Fibroblast of lung (primary cell): ENCODE measurements at regions not wholly inside any gene's neighbourhood (a gene's known extent, or its start where the extent isn't known, plus 50 kb on each side); places are given as distances from the start of the nearest gene placed in this dataset.

Source experiments
- DNase-seq, 2 donors: peaks; one replicate each; pipeline versions ENCODE4 v3.0.0 to v3.0.0-alpha.2; 2010; ENCODE audit warnings: low read depth in 2 of 2
- H2AFZ ChIP-seq: 2 replicates; pipeline ENCODE4 v1.5.1; 2012; ENCODE audit warnings: low read length, control low read depth, inconsistent platforms
- H3K27ac ChIP-seq: 2 replicates; pipeline ENCODE4 v1.5.1; 2011; ENCODE audit warnings: low read length, control low read depth; ENCODE audit not compliant: insufficient read depth
- H3K27me3 ChIP-seq: 2 replicates; pipeline ENCODE4 v1.5.1; 2011; ENCODE audit warnings: mild to moderate bottlenecking, low read length; ENCODE audit not compliant: control insufficient read depth, insufficient read depth
- H3K36me3 ChIP-seq: 2 replicates; pipeline ENCODE4 v1.5.1; 2011; ENCODE audit warnings: low read length; ENCODE audit not compliant: control insufficient read depth, insufficient read depth
- H3K4me1 ChIP-seq: 2 replicates; pipeline ENCODE4 v1.5.1; 2011; ENCODE audit warnings: low read length; ENCODE audit not compliant: control insufficient read depth, insufficient read depth; ENCODE audit errors: extremely low read depth
- H3K4me2 ChIP-seq: 2 replicates; pipeline ENCODE4 v1.5.1; 2011; ENCODE audit warnings: low read length, control low read depth; ENCODE audit not compliant: insufficient read depth; ENCODE audit errors: extremely low read depth
- H3K4me3 ChIP-seq, 4 experiments: fragments of 200-600 bp in 1 of 4; sonication (generic) in 1 of 4; replicated peaks in 1 of 4; 2 replicates each; pipeline ENCODE4 v1.5.1; 2011 to 2016; ENCODE audit warnings: low read length in 4 of 4, low read depth in 3 of 4, mild to moderate bottlenecking in 3 of 4, control low read depth in 2 of 4, inconsistent platforms in 1 of 4, mixed read lengths in 1 of 4; ENCODE audit not compliant: insufficient read depth in 1 of 4; ENCODE audit errors: control extremely low read depth in 1 of 4
- H3K79me2 ChIP-seq: 2 replicates; pipeline ENCODE4 v1.5.1; 2012; ENCODE audit warnings: mild to moderate bottlenecking, low read length, inconsistent platforms; ENCODE audit not compliant: control insufficient read depth, insufficient read depth
- H3K9ac ChIP-seq: 2 replicates; pipeline ENCODE4 v1.5.1; 2011; ENCODE audit warnings: mild to moderate bottlenecking, low read length, control low read depth; ENCODE audit not compliant: insufficient read depth
- H3K9me3 ChIP-seq: 2 replicates; pipeline ENCODE4 v1.5.1; 2012; ENCODE audit warnings: low read depth, low read length; ENCODE audit not compliant: control insufficient read depth, insufficient read depth
- H4K20me1 ChIP-seq: 2 replicates; pipeline ENCODE4 v1.5.1; 2011; ENCODE audit warnings: low read length; ENCODE audit not compliant: control insufficient read depth, insufficient read depth; ENCODE audit errors: extremely low read depth
- EZH2 ChIP-seq: IDR thresholded peaks from 2 replicates; pipeline ENCODE4 v1.5.1; 2012; ENCODE audit warnings: low read length, control low read depth, mild to moderate bottlenecking; ENCODE audit errors: missing control alignments
- TF ChIP-seq, protein P1 (sequence below), 2 donors: IDR thresholded peaks in 1 of 2; conservative IDR thresholded peaks in 1 of 2; 1 replicate in 1 of 2; 2 replicates in 1 of 2; pipeline ENCODE4 v1.5.1; 2011 to 2012; ENCODE audit warnings: low read length in 2 of 2, control low read depth in 1 of 2, inconsistent platforms in 1 of 2, low read depth in 1 of 2, mild to moderate bottlenecking in 1 of 2

DNA sequence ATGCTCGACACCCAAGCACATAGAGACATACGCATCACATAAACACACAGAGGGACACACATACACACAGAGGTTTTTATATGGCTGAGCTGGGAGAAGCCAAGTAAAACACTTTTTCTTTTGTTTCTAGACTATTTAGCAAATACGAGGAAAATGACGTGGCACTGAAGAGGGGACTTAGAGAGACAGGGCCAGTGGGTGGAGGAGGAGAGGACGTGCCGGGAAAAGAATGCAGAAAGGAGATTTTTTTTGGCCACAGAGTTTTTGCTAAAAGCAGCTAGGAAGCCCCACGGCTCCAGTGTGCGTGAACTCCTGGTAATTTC, 168.5 kb upstream of the KLF7 start:
- Histone ChIP-seq H3K27ac (peak overlapping the region; percentile 94), H3K4me1 (peaks cover 17% of the 10 kb centered on the region), H3K79me2 (no peaks in the 10 kb centered on the region), H3K9me3 (no peaks in the 10 kb centered on the region), H2AFZ (peak overlapping the region; percentile 47), H3K9ac (peak overlapping the region; percentile 60), H3K27me3 (no peaks in the 10 kb centered on the region), H3K4me2 (peak overlapping the region; percentile 92), H3K36me3 (no peaks in the 10 kb centered on the region), H3K4me3 (peak overlapping the region; percentile 26 to 40 (median 30)), H4K20me1 (no peaks in the 10 kb centered on the region)
- no peak for TF ChIP-seq EZH2
- TF ChIP-seq, protein P1, sequence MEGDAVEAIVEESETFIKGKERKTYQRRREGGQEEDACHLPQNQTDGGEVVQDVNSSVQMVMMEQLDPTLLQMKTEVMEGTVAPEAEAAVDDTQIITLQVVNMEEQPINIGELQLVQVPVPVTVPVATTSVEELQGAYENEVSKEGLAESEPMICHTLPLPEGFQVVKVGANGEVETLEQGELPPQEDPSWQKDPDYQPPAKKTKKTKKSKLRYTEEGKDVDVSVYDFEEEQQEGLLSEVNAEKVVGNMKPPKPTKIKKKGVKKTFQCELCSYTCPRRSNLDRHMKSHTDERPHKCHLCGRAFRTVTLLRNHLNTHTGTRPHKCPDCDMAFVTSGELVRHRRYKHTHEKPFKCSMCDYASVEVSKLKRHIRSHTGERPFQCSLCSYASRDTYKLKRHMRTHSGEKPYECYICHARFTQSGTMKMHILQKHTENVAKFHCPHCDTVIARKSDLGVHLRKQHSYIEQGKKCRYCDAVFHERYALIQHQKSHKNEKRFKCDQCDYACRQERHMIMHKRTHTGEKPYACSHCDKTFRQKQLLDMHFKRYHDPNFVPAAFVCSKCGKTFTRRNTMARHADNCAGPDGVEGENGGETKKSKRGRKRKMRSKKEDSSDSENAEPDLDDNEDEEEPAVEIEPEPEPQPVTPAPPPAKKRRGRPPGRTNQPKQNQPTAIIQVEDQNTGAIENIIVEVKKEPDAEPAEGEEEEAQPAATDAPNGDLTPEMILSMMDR (conservative IDR thresholded peaks at IDR 0.05 in 1 of 2, IDR thresholded peaks at IDR 0.05 in 1 of 2; ENCODE audit: low read depth in 1 of 2, low read length in 2 of 2): no peak
- peak in 1 of 2 donors; percentile 65 for DNase-seq

DNA sequence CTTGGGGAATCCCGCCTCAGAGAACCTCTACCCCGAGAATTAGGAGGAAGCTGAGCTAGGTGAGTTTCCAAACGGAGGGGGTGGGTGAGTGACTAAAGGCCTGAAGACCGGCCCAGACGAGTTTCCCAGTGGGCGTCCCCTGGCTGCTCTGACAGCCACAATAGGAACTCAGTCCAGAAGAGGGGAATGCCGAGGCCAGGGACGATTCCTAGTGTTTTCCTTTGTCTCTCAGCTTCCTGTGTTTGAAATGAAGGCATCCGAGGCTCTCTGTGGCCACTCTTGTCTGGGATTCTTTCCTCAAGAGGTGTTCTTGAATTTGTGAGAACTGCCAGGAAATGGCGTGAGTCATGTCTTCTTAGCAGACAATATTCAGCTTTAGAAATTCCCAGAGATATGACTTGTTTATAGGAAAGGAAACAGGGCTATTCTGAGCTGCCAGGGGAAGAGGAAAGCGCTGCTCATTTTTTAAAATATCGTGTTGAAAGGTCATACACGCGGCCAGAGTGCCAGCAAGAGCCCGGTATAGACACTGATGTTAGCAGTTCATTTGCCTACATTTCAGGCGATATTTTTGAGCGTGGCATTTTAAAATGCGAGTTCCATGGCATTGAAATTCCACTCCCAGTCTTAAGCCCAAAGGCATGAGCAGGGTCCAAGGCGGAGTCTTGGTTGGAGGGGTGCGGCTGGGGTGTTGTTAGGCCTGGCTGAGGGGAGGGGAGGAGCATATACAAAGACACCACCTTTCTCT, 169.1 kb upstream of the KLF7 start:
- H3K27me3 ChIP-seq: no peaks in the 10 kb centered on the region
- H3K27ac ChIP-seq: peak overlapping the region; percentile 94
- H2AFZ ChIP-seq: peak overlapping the region; percentile 47
- H3K9ac ChIP-seq: peak overlapping the region; percentile 60
- peak; percentile 96 to 100 for DNase-seq
- H3K79me2 ChIP-seq: no peaks in the 10 kb centered on the region
- peak overlapping the region; percentile 26 to 40 (median 30) for H3K4me3 ChIP-seq
- no peak for TF ChIP-seq EZH2
- TF ChIP-seq, protein P1 (conservative IDR thresholded peaks at IDR 0.05 in 1 of 2, IDR thresholded peaks at IDR 0.05 in 1 of 2; ENCODE audit: low read depth in 1 of 2, low read length in 2 of 2): no peak
- peak overlapping the region; percentile 92 for H3K4me2 ChIP-seq
- no peaks in the 10 kb centered on the region for H3K36me3 ChIP-seq
- no peaks in the 10 kb centered on the region for H4K20me1 ChIP-seq
- H3K9me3 ChIP-seq: no peaks in the 10 kb centered on the region
- peaks cover 17% of the 10 kb centered on the region for H3K4me1 ChIP-seq

DNA sequence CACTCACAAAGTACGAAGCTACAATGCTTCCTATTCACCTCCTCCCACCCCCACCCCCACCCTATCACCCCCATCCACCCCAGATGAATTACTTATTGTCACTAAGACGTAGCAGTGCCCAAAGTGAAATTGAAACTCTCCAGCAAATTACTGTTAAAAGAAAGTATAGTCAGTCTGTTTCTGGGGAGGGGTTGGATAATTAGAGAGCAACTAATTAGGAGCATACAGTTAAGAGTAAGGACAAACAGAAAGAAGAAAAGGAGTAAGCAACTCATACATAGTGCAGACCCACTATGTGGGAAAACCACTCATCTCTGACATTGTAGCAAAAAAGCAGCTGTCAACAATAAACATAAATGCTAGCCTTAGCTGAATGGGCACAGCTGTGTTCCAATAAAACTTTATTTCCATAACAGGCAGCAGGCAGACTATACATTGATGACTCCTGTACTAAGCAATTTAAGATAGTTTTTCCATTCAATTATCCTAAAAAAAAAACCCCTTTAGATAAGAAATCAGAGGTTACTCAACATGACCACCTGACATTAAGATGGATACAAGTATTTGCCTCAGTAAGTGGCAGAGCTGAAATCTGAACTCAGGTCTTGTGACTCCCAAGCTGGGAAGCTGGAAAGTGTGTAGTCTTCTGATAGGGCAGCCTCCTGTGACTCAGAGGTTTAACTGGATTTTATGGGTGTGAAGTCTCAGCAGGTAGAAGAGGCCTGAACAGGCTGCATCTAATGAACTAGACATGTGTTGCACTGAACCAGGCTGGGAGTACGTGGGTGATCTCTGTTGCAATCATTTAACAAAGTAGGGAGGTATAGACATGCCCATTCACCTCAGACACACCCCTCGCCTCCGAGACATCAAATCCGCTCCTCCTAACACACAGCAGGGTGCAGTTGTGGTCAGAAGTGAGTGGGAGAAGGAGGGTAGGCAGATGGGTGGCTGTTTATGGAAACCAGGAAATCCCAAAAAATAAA, 171.8 kb upstream of the KLF7 start:
- no peaks in the 10 kb centered on the region for H3K79me2 ChIP-seq
- no peak for TF ChIP-seq EZH2
- TF ChIP-seq, protein P1 (conservative IDR thresholded peaks at IDR 0.05 in 1 of 2, IDR thresholded peaks at IDR 0.05 in 1 of 2; ENCODE audit: low read depth in 1 of 2, low read length in 2 of 2): no peak
- no peak overlapping the region for H3K4me3 ChIP-seq
- no peaks in the 10 kb centered on the region for H3K27me3 ChIP-seq
- H3K36me3 ChIP-seq: no peaks in the 10 kb centered on the region
- H3K4me2 ChIP-seq: no peak overlapping the region
- no peaks in the 10 kb centered on the region for H3K9me3 ChIP-seq
- H3K27ac ChIP-seq: no peak overlapping the region
- H4K20me1 ChIP-seq: no peaks in the 10 kb centered on the region
- no peak overlapping the region for H2AFZ ChIP-seq
- H3K9ac ChIP-seq: no peak overlapping the region
- H3K4me1 ChIP-seq: peaks cover 12% of the 10 kb centered on the region
- peak; percentile 34 to 78 for DNase-seq
